ENCODE measurements at regions not wholly inside any gene's neighbourhood (a gene's known extent, or its start where the extent isn't known, plus 50 kb on each side); places are given as distances from the start of the nearest gene placed in this dataset.

DNA sequence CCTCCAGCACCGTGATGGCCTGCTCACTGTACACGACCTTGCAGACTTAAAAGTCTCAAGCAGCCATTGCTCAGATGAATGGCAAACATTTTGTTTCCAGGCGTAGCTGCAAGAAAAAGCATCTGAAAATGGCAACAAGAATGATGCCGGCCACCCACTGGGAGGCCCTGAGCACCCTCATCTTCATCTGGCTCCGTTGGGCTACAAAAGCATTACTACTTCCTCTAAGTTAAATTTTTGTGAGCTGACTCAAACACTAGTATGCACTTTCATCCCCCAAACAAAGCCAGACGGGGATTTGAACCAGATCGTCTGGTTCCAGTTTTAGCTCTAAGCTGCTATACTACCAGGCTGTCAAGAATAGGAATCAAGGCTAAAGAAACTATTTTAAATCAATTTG lies 116.6 kb upstream of the CDK1 start:
- no peaks in the 10 kb centered on the region for H3K27me3 Mint-ChIP-seq (ENCODE audit: low read depth)
- no peak overlapping the region for H3K27ac Mint-ChIP-seq
- ATAC-seq (replicated peaks in 1 of 2), result no peak
- DNase-seq, result no peak
- peak overlapping the region in 1 of 2 donors; percentile 15 for H3K4me3 Mint-ChIP-seq
- H3K4me1 Mint-ChIP-seq (ENCODE audit: low read depth), result peaks cover 41% of the 10 kb centered on the region
- H3K36me3 Mint-ChIP-seq (ENCODE audit: insufficient read depth in 2 of 2), result peaks cover 0 to 4% of the 10 kb centered on the region in 2 donors
- no peaks in the 10 kb centered on the region for H3K9me3 Mint-ChIP-seq

DNA sequence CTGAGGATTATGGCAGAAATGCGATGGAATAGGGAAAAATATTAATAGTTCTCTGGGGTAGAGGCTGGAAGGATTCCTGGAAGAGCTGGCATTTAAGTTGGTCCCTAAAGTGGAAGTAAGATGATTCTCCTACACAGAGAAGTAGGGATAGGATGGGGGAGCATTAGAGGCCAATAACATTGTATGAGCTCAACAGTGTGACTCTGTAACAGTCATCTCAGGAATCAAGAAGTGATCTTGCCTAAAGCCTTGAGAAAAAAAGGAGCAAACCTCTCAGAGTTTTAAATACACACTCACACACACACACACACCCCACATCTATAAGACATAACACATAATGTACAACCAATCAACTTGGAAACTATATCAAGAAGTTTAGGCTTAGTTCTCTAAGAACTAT lies 117.7 kb upstream of the CDK1 start:
- DNase-seq, result no peak
- Mint-ChIP-seq H3K4me3 (peak overlapping the region in 1 of 2 donors; percentile 42), H3K27ac (no peak overlapping the region), H3K9me3 (no peaks in the 10 kb centered on the region), H3K4me1 (ENCODE audit: low read depth) (peaks cover 48% of the 10 kb centered on the region), H3K27me3 (ENCODE audit: low read depth) (no peaks in the 10 kb centered on the region), H3K36me3 (ENCODE audit: insufficient read depth in 2 of 2) (peaks cover 0 to 4% of the 10 kb centered on the region in 2 donors)
- ATAC-seq (replicated peaks in 1 of 2), result peak in 1 of 2 donors; percentile 21

DNA sequence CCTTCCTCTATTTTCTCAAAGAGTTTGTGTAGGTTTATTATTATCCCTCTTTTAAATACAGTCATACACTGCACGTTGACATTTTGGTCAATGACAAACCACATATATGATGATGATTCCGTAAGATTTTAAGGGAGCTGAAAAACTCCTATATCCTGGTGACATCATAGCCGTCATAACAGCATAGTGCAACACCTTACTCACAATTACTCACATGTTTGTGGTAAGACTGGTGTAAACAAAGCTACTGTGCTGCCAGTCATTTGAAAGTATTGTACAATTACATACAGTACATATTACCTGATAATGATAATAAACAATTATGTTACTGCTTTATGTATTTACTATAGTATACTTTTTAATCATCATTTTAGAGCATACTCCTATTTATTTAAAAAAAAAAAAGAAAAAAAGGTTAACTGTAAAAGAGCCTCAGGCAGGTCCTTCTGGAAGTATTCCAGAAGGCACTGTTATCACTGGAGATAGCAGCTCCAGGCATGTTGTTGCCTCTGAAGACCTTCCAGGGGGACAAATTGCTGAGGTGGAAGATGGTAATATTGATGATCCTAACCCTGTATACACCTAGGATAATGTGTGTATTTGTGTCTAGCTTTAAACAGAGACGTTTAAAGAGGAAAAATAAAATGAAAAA lies 123.3 kb upstream of the CDK1 start:
- no peaks in the 10 kb centered on the region for H3K27me3 Mint-ChIP-seq (ENCODE audit: low read depth)
- no peak overlapping the region for H3K4me3 Mint-ChIP-seq
- H3K27ac Mint-ChIP-seq, result no peak overlapping the region
- DNase-seq (no peak), ATAC-seq (replicated peaks in 1 of 2) (peak; percentile 54 to 71)
- peaks cover 26% of the 10 kb centered on the region for H3K4me1 Mint-ChIP-seq (ENCODE audit: low read depth)
- no peaks in the 10 kb centered on the region for H3K9me3 Mint-ChIP-seq
- peaks cover 0 to 4% of the 10 kb centered on the region in 2 donors for H3K36me3 Mint-ChIP-seq (ENCODE audit: insufficient read depth in 2 of 2)

DNA sequence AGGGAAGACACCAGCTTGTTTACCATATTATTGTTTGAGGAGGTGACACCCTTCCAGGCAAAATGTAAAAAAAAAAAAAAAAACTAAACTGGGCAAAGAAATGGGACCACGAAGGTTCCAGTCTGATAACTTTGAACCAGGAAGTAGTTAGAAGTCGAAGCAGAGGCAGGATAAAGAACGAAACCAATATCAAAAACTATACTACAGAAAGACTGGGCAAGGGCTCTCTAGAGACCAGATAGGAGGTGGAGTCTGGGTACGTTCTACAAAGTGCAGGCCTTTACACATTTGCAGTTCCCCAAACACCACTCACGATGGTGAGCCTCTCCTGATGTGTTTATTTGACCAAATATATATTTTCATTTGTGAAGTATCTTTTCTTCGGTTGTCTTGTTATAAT lies 125.7 kb upstream of the CDK1 start:
- DNase-seq (no peak), ATAC-seq (replicated peaks in 1 of 2) (no peak)
- H3K4me1 Mint-ChIP-seq (ENCODE audit: low read depth), result peaks cover 36% of the 10 kb centered on the region
- H3K36me3 Mint-ChIP-seq (ENCODE audit: insufficient read depth in 2 of 2), result no peaks in the 10 kb centered on the region
- H3K27me3 Mint-ChIP-seq (ENCODE audit: low read depth), result no peaks in the 10 kb centered on the region
- H3K27ac Mint-ChIP-seq, result no peak overlapping the region
- peak overlapping the region in 1 of 2 donors; percentile 41 for H3K4me3 Mint-ChIP-seq
- no peaks in the 10 kb centered on the region for H3K9me3 Mint-ChIP-seq

DNA sequence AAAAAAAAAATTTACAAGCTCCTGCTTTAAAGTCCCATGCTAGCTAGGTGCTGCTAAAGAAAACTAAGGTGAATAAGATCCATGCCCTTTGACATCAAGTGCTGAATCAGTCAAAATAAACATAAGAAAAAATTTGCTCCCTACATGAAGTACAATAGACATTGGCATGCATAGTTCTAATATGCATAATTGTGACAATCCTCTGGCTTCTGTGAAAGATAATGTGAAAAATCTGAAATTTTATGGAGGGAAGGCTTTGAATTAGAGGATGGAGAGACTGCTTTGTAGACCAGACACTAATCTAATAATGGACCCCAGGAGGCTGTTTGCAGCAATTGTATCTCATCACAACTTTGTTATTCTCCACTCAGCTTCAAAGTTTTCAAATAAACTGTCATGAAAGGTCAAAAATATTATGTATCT lies 127.9 kb upstream of the CDK1 start:
- H3K27me3 Mint-ChIP-seq (ENCODE audit: low read depth), result no peaks in the 10 kb centered on the region
- no peak overlapping the region for H3K27ac Mint-ChIP-seq
- peaks cover 33% of the 10 kb centered on the region for H3K4me1 Mint-ChIP-seq (ENCODE audit: low read depth)
- H3K4me3 Mint-ChIP-seq, result no peak overlapping the region
- no peak for ATAC-seq (replicated peaks in 1 of 2)
- H3K36me3 Mint-ChIP-seq (ENCODE audit: insufficient read depth in 2 of 2), result no peaks in the 10 kb centered on the region
- no peaks in the 10 kb centered on the region for H3K9me3 Mint-ChIP-seq
- DNase-seq, result no peak

DNA sequence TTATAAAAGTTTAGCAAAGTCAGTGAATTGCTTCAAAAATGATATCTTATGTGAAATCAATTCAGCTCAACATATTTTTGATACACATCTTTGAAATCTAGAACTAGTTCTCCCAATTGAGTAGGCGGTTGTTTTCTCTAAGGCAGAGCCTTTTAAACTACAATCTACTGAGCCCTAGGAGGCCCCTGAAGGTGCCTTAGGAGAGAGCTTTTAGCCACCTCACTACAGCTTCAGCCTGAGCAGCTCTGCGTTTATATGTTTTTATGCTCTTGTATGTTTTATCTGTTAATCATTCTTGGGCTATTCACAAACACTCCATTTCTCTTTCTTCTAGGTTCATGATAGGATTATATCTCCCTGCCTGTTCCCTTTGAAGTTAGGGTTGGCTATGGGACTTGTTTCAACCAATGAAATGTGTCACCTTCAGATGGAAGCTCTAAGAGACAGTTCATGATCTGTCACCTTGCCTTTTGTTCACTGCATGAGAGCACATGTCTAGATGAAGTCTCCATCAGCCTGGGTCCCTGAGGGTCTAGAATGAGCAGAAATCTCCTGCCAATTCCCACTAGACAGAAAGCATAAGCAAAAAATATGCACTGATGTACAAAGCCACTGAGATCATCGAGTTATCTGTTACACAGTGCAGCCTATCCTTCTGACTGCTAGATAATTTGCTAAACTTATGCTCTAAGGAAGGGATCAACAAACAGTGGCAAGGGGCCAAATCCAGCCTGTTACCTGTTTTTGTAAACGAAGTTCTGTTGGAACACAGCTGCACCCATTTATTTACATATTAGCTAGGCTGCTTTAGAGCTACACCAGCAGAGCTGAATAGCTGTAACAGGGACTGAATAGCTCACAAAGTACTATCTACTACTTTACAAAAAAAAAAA lies 128.5 kb upstream of the CDK1 start:
- Mint-ChIP-seq H3K27ac (no peak overlapping the region), H3K27me3 (ENCODE audit: low read depth) (no peaks in the 10 kb centered on the region), H3K9me3 (no peaks in the 10 kb centered on the region), H3K4me3 (no peak overlapping the region), H3K4me1 (ENCODE audit: low read depth) (peaks cover 33% of the 10 kb centered on the region), H3K36me3 (ENCODE audit: insufficient read depth in 2 of 2) (no peaks in the 10 kb centered on the region)
- DNase-seq (no peak), ATAC-seq (replicated peaks in 1 of 2) (peak in 1 of 2 donors; percentile 45)

DNA sequence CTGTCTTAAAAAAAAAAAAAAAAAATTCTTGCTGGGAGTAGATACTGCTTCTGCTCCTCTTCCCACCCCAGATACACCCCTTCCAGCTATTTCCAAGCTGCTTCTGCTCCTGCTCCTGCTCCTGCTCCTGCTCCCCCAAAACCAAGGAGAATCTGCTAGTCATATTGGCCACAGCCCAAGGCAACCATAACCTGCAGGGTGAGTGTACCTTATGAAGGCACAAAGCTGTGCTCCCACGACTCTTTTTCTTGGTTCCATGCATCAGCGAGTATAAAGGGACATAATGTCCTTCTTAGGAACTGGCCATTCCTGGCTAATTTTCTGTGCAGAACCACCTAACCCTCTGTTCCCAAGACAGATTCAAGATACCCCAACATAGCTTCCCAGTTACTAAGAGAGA lies 129.5 kb upstream of the CDK1 start:
- ATAC-seq (replicated peaks in 1 of 2) (no peak), DNase-seq (no peak)
- H3K36me3 Mint-ChIP-seq (ENCODE audit: insufficient read depth in 2 of 2), result no peaks in the 10 kb centered on the region
- no peak overlapping the region for H3K27ac Mint-ChIP-seq
- H3K4me3 Mint-ChIP-seq, result no peak overlapping the region
- no peaks in the 10 kb centered on the region for H3K27me3 Mint-ChIP-seq (ENCODE audit: low read depth)
- peaks cover 42% of the 10 kb centered on the region for H3K4me1 Mint-ChIP-seq (ENCODE audit: low read depth)
- no peaks in the 10 kb centered on the region for H3K9me3 Mint-ChIP-seq

DNA sequence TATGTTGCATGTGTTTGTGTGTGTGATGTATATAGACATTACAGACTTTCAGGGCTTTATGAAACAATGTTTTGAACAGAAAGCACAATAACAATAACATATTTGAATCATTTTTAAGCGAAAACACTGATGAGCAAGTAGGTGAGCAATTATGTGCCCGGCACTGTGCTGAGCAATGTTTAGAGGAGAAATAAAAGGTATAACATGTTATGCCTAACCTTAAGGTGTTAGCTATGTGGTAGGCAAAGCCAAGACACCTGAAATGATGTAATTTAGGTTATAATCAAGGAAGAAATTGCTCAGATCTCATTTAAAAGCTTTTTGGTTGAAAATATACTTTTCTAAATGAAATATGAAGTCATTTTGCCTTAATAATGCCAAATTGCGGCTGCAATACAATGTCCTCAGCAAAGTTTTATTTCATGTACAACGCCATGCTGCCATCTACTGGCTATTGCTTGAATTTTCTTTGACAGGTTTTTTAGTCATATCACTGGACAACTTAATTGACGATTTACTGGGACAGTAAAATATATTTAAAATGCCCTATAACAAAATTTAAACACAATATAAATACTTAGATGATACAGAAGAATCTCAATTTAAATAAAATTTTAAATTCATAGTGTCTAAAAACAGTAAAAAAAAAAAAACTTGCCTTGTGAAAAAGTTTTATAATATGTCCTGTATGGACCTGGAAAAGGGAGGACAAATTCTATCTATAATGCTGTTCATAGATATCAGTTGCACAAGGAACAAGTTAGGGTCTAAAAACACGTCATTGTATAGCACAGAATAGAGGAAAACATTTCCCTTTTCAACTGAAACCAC lies 131.1 kb upstream of the CDK1 start:
- Mint-ChIP-seq H3K27me3 (ENCODE audit: low read depth) (no peaks in the 10 kb centered on the region), H3K9me3 (peaks cover 0 to 1% of the 10 kb centered on the region in 2 donors), H3K27ac (no peak overlapping the region), H3K4me3 (no peak overlapping the region), H3K36me3 (ENCODE audit: insufficient read depth in 2 of 2) (no peaks in the 10 kb centered on the region), H3K4me1 (ENCODE audit: low read depth) (peaks cover 42% of the 10 kb centered on the region)
- ATAC-seq (replicated peaks in 1 of 2), result peak; percentile 49 to 53
- DNase-seq, result peak; percentile 37 to 47

DNA sequence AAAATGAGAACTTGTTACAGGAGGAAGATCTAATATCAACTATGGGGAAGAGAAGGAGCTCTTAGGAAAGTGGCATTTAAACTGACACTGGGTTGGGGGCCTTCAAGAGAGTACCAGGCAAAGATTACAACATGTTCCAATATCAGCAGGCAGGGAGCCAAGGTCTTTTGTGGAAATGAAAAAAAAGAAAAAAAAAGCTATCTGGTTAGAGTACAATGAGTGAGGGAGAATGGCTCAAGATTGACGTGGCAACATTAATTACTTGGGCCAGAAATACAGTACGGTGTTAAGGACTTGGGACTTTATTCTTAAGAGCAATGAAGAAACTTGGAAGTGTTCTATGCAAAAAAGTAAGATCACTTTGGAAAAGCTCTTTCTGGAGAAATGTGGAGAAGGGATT lies 132.3 kb upstream of the CDK1 start:
- Mint-ChIP-seq H3K4me1 (ENCODE audit: low read depth) (peaks cover 40% of the 10 kb centered on the region), H3K4me3 (no peak overlapping the region), H3K36me3 (ENCODE audit: insufficient read depth in 2 of 2) (no peaks in the 10 kb centered on the region), H3K27me3 (ENCODE audit: low read depth) (no peaks in the 10 kb centered on the region), H3K27ac (peak overlapping the region; percentile 13), H3K9me3 (peaks cover 0 to 1% of the 10 kb centered on the region in 2 donors)
- ATAC-seq (replicated peaks in 1 of 2) (no peak), DNase-seq (no peak)

DNA sequence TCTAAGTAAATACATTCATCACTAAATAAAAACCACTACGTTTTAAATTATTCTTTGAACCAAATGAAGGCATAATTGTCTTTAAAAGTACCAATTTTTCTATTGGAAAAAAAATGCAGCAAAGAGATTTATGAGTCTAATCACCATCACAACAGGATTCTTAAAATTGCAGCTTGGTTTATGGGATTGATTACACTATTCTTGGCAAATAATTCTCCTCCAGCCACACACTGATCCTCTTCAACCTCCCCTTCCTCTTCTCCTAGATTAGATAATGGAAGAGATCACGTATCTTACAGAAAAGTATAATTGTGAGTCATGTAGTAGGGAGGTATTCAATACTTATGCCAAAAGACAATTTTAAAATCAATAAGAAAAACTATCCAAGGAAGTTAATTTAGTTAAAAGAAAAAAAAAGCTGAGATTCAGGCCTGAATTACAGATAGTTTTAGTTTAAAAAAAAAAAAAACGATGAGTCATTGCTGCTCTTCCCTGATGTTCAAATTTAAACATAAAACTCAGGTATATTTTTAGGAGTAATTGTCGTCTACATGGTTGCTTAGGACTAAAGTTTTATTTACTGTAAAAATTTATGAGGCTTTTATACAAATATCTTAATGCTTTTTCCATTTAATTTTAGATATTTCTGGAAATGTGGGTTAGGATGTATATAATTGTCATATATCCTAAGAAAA lies 133.7 kb upstream of the CDK1 start:
- no peaks in the 10 kb centered on the region for H3K27me3 Mint-ChIP-seq (ENCODE audit: low read depth)
- no peak overlapping the region for H3K27ac Mint-ChIP-seq
- no peak for ATAC-seq (replicated peaks in 1 of 2)
- H3K4me3 Mint-ChIP-seq, result no peak overlapping the region
- DNase-seq, result no peak
- peaks cover 27% of the 10 kb centered on the region for H3K4me1 Mint-ChIP-seq (ENCODE audit: low read depth)
- H3K9me3 Mint-ChIP-seq, result peaks cover 0 to 1% of the 10 kb centered on the region in 2 donors
- H3K36me3 Mint-ChIP-seq (ENCODE audit: insufficient read depth in 2 of 2), result peaks cover 0 to 1% of the 10 kb centered on the region in 2 donors

DNA sequence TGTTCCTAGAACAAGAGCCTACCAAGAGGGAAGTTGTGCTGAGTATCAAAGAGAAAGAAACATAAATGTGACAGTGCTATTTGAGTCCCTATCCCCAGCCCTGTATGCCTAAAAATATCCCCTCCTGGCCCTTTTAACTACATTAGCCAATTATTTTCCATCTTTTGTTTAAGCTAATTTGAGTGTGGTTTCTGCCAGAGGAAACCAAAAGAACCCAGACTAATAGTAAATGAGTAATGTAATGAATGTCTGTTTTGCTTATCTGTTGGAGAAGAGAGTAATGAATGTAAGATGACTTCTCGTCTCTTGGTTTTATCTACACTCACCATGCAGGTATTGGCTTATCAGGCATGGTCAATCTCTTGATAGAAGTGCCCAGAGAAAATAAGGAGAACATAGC lies 134.4 kb upstream of the CDK1 start:
- Mint-ChIP-seq H3K27me3 (ENCODE audit: low read depth) (no peaks in the 10 kb centered on the region), H3K4me1 (ENCODE audit: low read depth) (peaks cover 27% of the 10 kb centered on the region), H3K27ac (no peak overlapping the region), H3K9me3 (peaks cover 0 to 2% of the 10 kb centered on the region in 2 donors), H3K36me3 (ENCODE audit: insufficient read depth in 2 of 2) (peaks cover 1 to 2% of the 10 kb centered on the region in 2 donors), H3K4me3 (no peak overlapping the region)
- DNase-seq, result no peak
- no peak for ATAC-seq (replicated peaks in 1 of 2)

DNA sequence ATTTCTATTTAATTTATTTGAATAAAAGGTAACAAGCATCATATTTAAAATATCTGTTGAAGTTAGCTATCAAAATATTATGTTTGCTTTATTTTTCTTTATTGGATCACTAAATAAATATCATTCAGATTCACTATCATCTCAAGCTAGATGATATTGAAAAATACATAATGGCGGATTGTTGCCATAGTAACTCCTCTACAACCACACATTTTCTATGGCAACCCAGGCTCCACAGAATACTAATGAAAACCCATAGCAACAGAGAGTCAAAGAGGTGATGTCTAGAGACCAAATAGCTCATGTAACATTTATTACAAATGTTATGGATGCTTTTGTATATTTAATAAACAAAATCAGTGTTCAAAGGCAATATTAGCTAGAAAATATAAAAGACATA lies 148.9 kb upstream of the CDK1 start:
- DNase-seq, result no peak
- H3K4me1 Mint-ChIP-seq (ENCODE audit: low read depth), result peaks cover 9% of the 10 kb centered on the region
- H3K4me3 Mint-ChIP-seq, result no peak overlapping the region
- ATAC-seq (replicated peaks in 1 of 2), result no peak
- no peak overlapping the region for H3K27ac Mint-ChIP-seq
- H3K36me3 Mint-ChIP-seq (ENCODE audit: insufficient read depth in 2 of 2), result peaks cover 0 to 5% of the 10 kb centered on the region in 2 donors
- H3K9me3 Mint-ChIP-seq, result no peaks in the 10 kb centered on the region
- no peaks in the 10 kb centered on the region for H3K27me3 Mint-ChIP-seq (ENCODE audit: low read depth)
